ENCODE measurements at regions not wholly inside any gene's neighbourhood (a gene's known extent, or its start where the extent isn't known, plus 50 kb on each side); places are given as distances from the start of the nearest gene placed in this dataset.

- Histone ChIP-seq H3K27me3 (ENCODE audit: control insufficient read depth in 2 of 2, insufficient read depth in 2 of 2, low read length in 2 of 2) (no peaks in the 10 kb centered on the region), H3K9me3 (replicated peaks; ENCODE audit: control insufficient read depth, insufficient read depth, low read length) (no peaks in the 10 kb centered on the region), H3K4me2 (ENCODE audit: insufficient read depth, low read length) (no peak overlapping the region), H3K4me1 (ENCODE audit: control insufficient read depth, extremely low read depth, insufficient read depth, low read length) (peaks cover 22% of the 10 kb centered on the region), H3K9ac (replicated peaks; ENCODE audit: extremely low read depth, insufficient read depth, low read length) (no peak overlapping the region), H4K20me1 (replicated peaks; ENCODE audit: control insufficient read depth, extremely low read depth, insufficient read depth, low read length) (no peaks in the 10 kb centered on the region), H3K9me1 (replicated peaks; ENCODE audit: control insufficient read depth, extremely low read depth, insufficient read depth, low read length) (no peaks in the 10 kb centered on the region), H3K36me3 (ENCODE audit: control insufficient read depth in 2 of 2, extremely low read depth in 1 of 2, insufficient read depth in 2 of 2, low read length in 2 of 2) (no peaks in the 10 kb centered on the region), H3K4me3 (replicated peaks in 1 of 3; ENCODE audit: insufficient read depth in 1 of 3, low read depth in 1 of 3, low read length in 3 of 3) (no peak overlapping the region), H2AFZ (ENCODE audit: low read depth, low read length) (no peak overlapping the region), H3K27ac (ENCODE audit: insufficient read depth, low read depth, low read length) (no peak overlapping the region), H3K79me2 (ENCODE audit: control insufficient read depth, insufficient read depth, low read length) (no peaks in the 10 kb centered on the region)
- peak; percentile 75 for DNase-seq (ENCODE audit: low read depth, low spot score)
- ChIA-PET CTCF (interaction anchor here (0.6 to 1.6 kb wide), 3 partner anchors 14 to 253 kb away, joined by 3 to 4 read pairs (median 3); no protein-coding TSS in a partner anchor), POLR2A (no interaction called here)
- TF ChIP-seq MAX (IDR thresholded peaks at IDR 0.05; ENCODE audit: insufficient read depth, insufficient read length) (no peak), POLR2A (IDR thresholded peaks at IDR 0.05; ENCODE audit: low read depth, low read length) (no peak), EZH2 (IDR thresholded peaks at IDR 0.05; ENCODE audit: borderline replicate concordance, low read depth, low read length, severe bottlenecking) (no peak), JUN (IDR thresholded peaks at IDR 0.05; ENCODE audit: borderline replicate concordance, insufficient read depth, insufficient read length, low read depth) (no peak), CTCF (IDR thresholded peaks at IDR 0.05; ENCODE audit: extremely low read depth in 1 of 2, insufficient read depth in 1 of 2, low read depth in 1 of 2, low read length in 2 of 2) (no peak), FOS (IDR thresholded peaks at IDR 0.05; ENCODE audit: borderline replicate concordance, insufficient read depth, low read length) (no peak), GATA2 (IDR thresholded peaks at IDR 0.05; ENCODE audit: insufficient read depth, insufficient read length, low read depth, low read length) (no peak), POLR2AphosphoS5 (IDR thresholded peaks at IDR 0.05; ENCODE audit: insufficient read depth, low read depth, low read length) (no peak)
- FAIRE-seq: peak; percentile 98
- BruUV-seq (replicated peaks): no TSS peak
- intact Hi-C loops (cut with micrococcal nuclease) (loop anchor here (2.0 kb wide), 1 partner anchor 18 kb away; no protein-coding TSS in a partner anchor), dilution Hi-C loops (cut with MboI; ENCODE audit: extremely low pct_ligation_motif_present, low sequenced_read_pairs) (no loop called here)
Observed at GRCh38 chrX:134737061-134737460, 59.9 kb downstream of the PABIR2 start.
